ENCODE measurements at regions not wholly inside any gene's neighbourhood (a gene's known extent, or its start where the extent isn't known, plus 50 kb on each side); places are given as distances from the start of the nearest gene placed in this dataset.

DNA sequence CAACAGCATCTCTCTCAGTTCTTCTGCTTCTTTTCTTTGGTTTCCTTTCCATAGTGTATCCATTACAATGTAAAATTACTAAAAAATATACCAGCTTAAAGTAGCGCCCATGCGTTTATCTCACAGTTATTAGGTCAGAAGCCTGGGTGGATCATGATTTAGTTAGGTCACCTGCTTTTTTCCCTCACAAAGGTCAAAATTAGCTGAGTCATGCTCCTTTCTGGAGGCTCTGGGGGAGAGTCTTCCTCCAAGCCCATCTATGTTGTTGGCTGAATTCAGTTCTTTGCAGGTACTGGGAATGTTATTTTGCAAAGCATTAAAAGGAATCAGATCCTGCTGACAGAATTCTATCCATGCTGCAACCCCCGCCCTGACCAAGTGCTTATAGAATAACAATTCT, 101.6 kb upstream of the TMEM132C start:
- TF ChIP-seq POLR2A (IDR thresholded peaks at IDR 0.05) (no peak), CTCF (IDR thresholded peaks at IDR 0.05) (no peak)

Measured in prostate gland (tissue), 2 donors.